ENCODE measurements at regions not wholly inside any gene's neighbourhood (a gene's known extent, or its start where the extent isn't known, plus 50 kb on each side); places are given as distances from the start of the nearest gene placed in this dataset.
"Not testable (repeated sequence)": the region's sequence is repeated elsewhere in the genome, so short reads cannot be mapped to it uniquely, and the experiment has no call there.

GRCh38 chr1:230591678-230592077 is 50.6 kb upstream of the COG2 start:
- no peak for DNase-seq (ENCODE audit: low spot score)

- DNase-seq (ENCODE audit: low spot score): no peak
These were observed 52.3 kb upstream of the COG2 start for GRCh38 chr1:230589951-230590350.

GRCh38 chr1:230588323-230588746 is 53.9 kb upstream of the COG2 start:
- DNase-seq (ENCODE audit: low spot score): no peak

GRCh38 chr1:230587061-230587460 is 55.2 kb upstream of the COG2 start:
- DNase-seq (ENCODE audit: low spot score): no peak

GRCh38 chr1:230584660-230585059 is 57.6 kb upstream of the COG2 start:
- DNase-seq (ENCODE audit: low spot score): no peak

- no peak for DNase-seq (ENCODE audit: low spot score)
These were observed 60.7 kb upstream of the COG2 start for GRCh38 chr1:230581446-230582079.

GRCh38 chr1:230578616-230579015 is 63.7 kb upstream of the COG2 start:
- DNase-seq (ENCODE audit: low spot score): no peak

- DNase-seq (ENCODE audit: low spot score): no peak
These were observed 64.7 kb upstream of the COG2 start for GRCh38 chr1:230577537-230577936.

GRCh38 chr1:230575886-230576500 is 66.3 kb upstream of the COG2 start:
- no peak for DNase-seq (ENCODE audit: low spot score)

- no peak for DNase-seq (ENCODE audit: low spot score)
These were observed 67.8 kb upstream of the COG2 start for GRCh38 chr1:230574502-230574901.

- DNase-seq (ENCODE audit: low spot score): no peak
These were observed 68.6 kb upstream of the COG2 start for GRCh38 chr1:230573658-230574057.

GRCh38 chr1:230572121-230573105 is 69.9 kb upstream of the COG2 start:
- DNase-seq (ENCODE audit: low spot score): no peak

GRCh38 chr1:230570724-230571360 is 71.4 kb upstream of the COG2 start:
- no peak for DNase-seq (ENCODE audit: low spot score)

- DNase-seq (ENCODE audit: low spot score): no peak
These were observed 73.1 kb upstream of the COG2 start for GRCh38 chr1:230569201-230569600.

- DNase-seq (ENCODE audit: low spot score): no peak
These were observed 73.6 kb upstream of the COG2 start for GRCh38 chr1:230568676-230569075.

- no peak for DNase-seq (ENCODE audit: low spot score)
These were observed 74.3 kb upstream of the COG2 start for GRCh38 chr1:230568008-230568407.

GRCh38 chr1:230567221-230567575 is 75.1 kb upstream of the COG2 start:
- no peak for DNase-seq (ENCODE audit: low spot score)

- not testable (repeated sequence) for DNase-seq (ENCODE audit: low spot score)
These were observed 75.6 kb upstream of the COG2 start for GRCh38 chr1:230566532-230567220.

GRCh38 chr1:230565141-230565540 is 77.1 kb upstream of the COG2 start:
- no peak for DNase-seq (ENCODE audit: low spot score)

GRCh38 chr1:230563591-230563990 is 78.7 kb upstream of the COG2 start:
- DNase-seq (ENCODE audit: low spot score): no peak

GRCh38 chr1:230561570-230561969 is 80.7 kb upstream of the COG2 start:
- no peak for DNase-seq (ENCODE audit: low spot score)

- DNase-seq (ENCODE audit: low spot score): no peak
These were observed 84.0 kb upstream of the COG2 start for GRCh38 chr1:230558324-230558723.

Measured in CD4-positive, alpha-beta T cell treated with Interleukin-2 at 100 ng/mL for 4 hours (primary cell).